HepG2 (cell line): ENCODE measurements at regions not wholly inside any gene's neighbourhood (a gene's known extent, or its start where the extent isn't known, plus 50 kb on each side); places are given as distances from the start of the nearest gene placed in this dataset.

ENCODE experiments used
- ATAC-seq: fragments of 200-7000 bp; cut with Tn5 transposase; 3 replicates; pipeline ENCODE4 v1.9.1; 2020; ENCODE audit warnings: mild to moderate bottlenecking, moderate library complexity
- BruUV-seq: library from RNA; stranded (reverse); fragments of 400-500 nt; replicated peaks from 2 replicates; lab custom pipeline; 2021; lab: Mats Ljungman, UMichigan
- CTCF ChIA-PET: fragments of 300-600 bp; formaldehyde crosslinking; extraction: SDS; loops from one replicate; lab custom pipeline; 2021; ENCODE audit warnings: low total read pairs, inconsistent platforms, low intra/inter-chr PET ratio; lab: Yijun Ruan, JAX
- POLR2A ChIA-PET: fragments of 350-600 bp; sonication (Branson Sonifier 250); formaldehyde crosslinking; loops from one replicate; lab custom pipeline; 2020; ENCODE audit warnings: antibody characterized with exemption, inconsistent platforms; lab: Yijun Ruan, JAX
- DNase-seq: peaks from one replicate; pipeline ENCODE4 v3.0.0-alpha.2; 2015; ENCODE audit warnings: low spot score
- FAIRE-seq: peaks from 3 replicates; lab custom pipeline; 2011; peaks lifted over from hg19 to GRCh38; lab: Jason Lieb, UNC
- H2AFZ ChIP-seq: one replicate; pipeline ENCODE4 v1.6.1; 2011; ENCODE audit warnings: low read length, inconsistent platforms
- H3K27ac ChIP-seq: fragments of 300-600 bp; 3 replicates; pipeline ENCODE4 v1.8.0; 2011; ENCODE audit warnings: mixed run types, mild to moderate bottlenecking, mixed read lengths, low read length, inconsistent platforms; ENCODE audit not compliant: insufficient read depth; ENCODE audit errors: extremely low read length
- H3K27me3 ChIP-seq, 2 experiments: fragments of 200-600 bp in 1 of 2; 2 replicates in 1 of 2; 3 replicates in 1 of 2; pipeline versions ENCODE4 v1.6.0 to v1.8.0; 2011; ENCODE audit warnings: low read length in 2 of 2, mild to moderate bottlenecking in 2 of 2, moderate library complexity in 2 of 2, inconsistent platforms in 1 of 2; ENCODE audit not compliant: insufficient read depth in 2 of 2, control insufficient read depth in 1 of 2
- H3K36me3 ChIP-seq, 2 experiments: fragments of 200-600 bp in 1 of 2; replicated peaks in 1 of 2; 2 replicates in 1 of 2; 3 replicates in 1 of 2; pipeline versions ENCODE4 v1.5.1 to v1.8.0; 2011; ENCODE audit warnings: low read length in 2 of 2, inconsistent platforms in 1 of 2; ENCODE audit not compliant: insufficient read depth in 2 of 2, control insufficient read depth in 1 of 2
- H3K4me1 ChIP-seq: 2 replicates; pipeline ENCODE4 v1.5.1; 2012; ENCODE audit warnings: low read length, inconsistent platforms; ENCODE audit not compliant: insufficient read depth
- H3K4me2 ChIP-seq: 2 replicates; pipeline ENCODE4 v1.6.0; 2011; ENCODE audit warnings: low read depth, low read length, inconsistent platforms
- H3K4me3 ChIP-seq, 3 experiments: fragments of 200-600 bp in 1 of 3; sonication (generic), shearing (Covaris generic) in 1 of 3; replicated peaks in 1 of 3; 2 replicates each; pipeline ENCODE4 v1.5.1; 2011 to 2016; ENCODE audit warnings: low read length in 3 of 3, inconsistent platforms in 2 of 3, low read depth in 2 of 3, mild to moderate bottlenecking in 2 of 3, control low read depth in 1 of 3, mixed read lengths in 1 of 3; ENCODE audit not compliant: insufficient read depth in 1 of 3
- H3K79me2 ChIP-seq: one replicate; pipeline ENCODE4 v1.6.1; 2011; ENCODE audit warnings: low read length, inconsistent platforms; ENCODE audit not compliant: insufficient read depth
- H3K9ac ChIP-seq: 2 replicates; pipeline ENCODE4 v1.6.0; 2011; ENCODE audit warnings: mild to moderate bottlenecking, low read depth, low read length, inconsistent platforms; ENCODE audit not compliant: insufficient read depth
- H3K9me3 ChIP-seq: 2 replicates; pipeline ENCODE4 v1.5.1; 2012; ENCODE audit warnings: mild to moderate bottlenecking, low read length
- H4K20me1 ChIP-seq: 2 replicates; pipeline ENCODE4 v1.6.0; 2011; ENCODE audit warnings: inconsistent platforms, mild to moderate bottlenecking, low read length, moderate library complexity; ENCODE audit not compliant: insufficient read depth
- BCL6 ChIP-seq: IDR thresholded peaks from 2 replicates; pipeline ENCODE4 v1.6.1; 2016; ENCODE audit warnings: missing genetic modification reagents, missing compliant biosample characterization
- HNF4A ChIP-seq: sonication (generic); formaldehyde crosslinking; IDR thresholded peaks from 2 replicates; pipeline ENCODE4 v1.4.0; 2020; ENCODE audit warnings: missing genetic modification reagents
- HNF4G ChIP-seq, 2 experiments: sonication (generic) in 1 of 2; formaldehyde crosslinking in 1 of 2; IDR thresholded peaks; 2 replicates each; pipeline versions ENCODE4 v1.4.0 to v1.6.1; 2011 to 2020; ENCODE audit warnings: borderline replicate concordance in 2 of 2, low read depth in 2 of 2, mild to moderate bottlenecking in 2 of 2, low read length in 1 of 2, missing genetic modification reagents in 1 of 2, moderate library complexity in 1 of 2
- NFE2 ChIP-seq: sonication (generic); formaldehyde crosslinking; IDR thresholded peaks from 2 replicates; pipeline ENCODE4 v1.4.0; 2020; ENCODE audit warnings: missing genetic modification reagents
- NR2F1 ChIP-seq, 2 experiments: fragments of 450-650 bp in 1 of 2; formaldehyde crosslinking in 1 of 2; IDR thresholded peaks; 2 replicates each; pipeline versions ENCODE4 v1.5.0 to v1.6.1; 2016 to 2020; ENCODE audit warnings: mild to moderate bottlenecking in 1 of 2, missing compliant biosample characterization in 1 of 2, missing genetic modification reagents in 1 of 2, moderate library complexity in 1 of 2
- PRPF4 ChIP-seq: fragments of 200-400 bp; formaldehyde crosslinking; IDR thresholded peaks from 2 replicates; pipeline ENCODE4 v1.6.1; 2016; ENCODE audit warnings: low read length, low read depth; ENCODE audit not compliant: poor library complexity, severe bottlenecking
- ZBTB21 ChIP-seq: sonication (generic); formaldehyde crosslinking; IDR thresholded peaks from 2 replicates; pipeline ENCODE4 v1.4.0; 2020; ENCODE audit warnings: missing genetic modification reagents
- ZBTB38 ChIP-seq: sonication (generic); formaldehyde crosslinking; IDR thresholded peaks from 2 replicates; pipeline ENCODE4 v1.5.1; 2020; ENCODE audit warnings: mild to moderate bottlenecking, missing genetic modification reagents
- ZNF263 ChIP-seq: sonication (generic); formaldehyde crosslinking; IDR thresholded peaks from 2 replicates; pipeline ENCODE4 v1.4.0; 2020; ENCODE audit warnings: missing genetic modification reagents
- ZNF660 ChIP-seq: sonication (generic); formaldehyde crosslinking; IDR thresholded peaks from 2 replicates; pipeline ENCODE4 v1.5.1; 2020; ENCODE audit warnings: mild to moderate bottlenecking, low read depth, missing genetic modification reagents, borderline replicate concordance
- ZNF737 ChIP-seq: sonication (generic); formaldehyde crosslinking; IDR thresholded peaks from 2 replicates; pipeline ENCODE4 v1.5.0; 2020; ENCODE audit warnings: missing genetic modification reagents, mild to moderate bottlenecking, borderline replicate concordance
- ZNF839 ChIP-seq: sonication (generic); formaldehyde crosslinking; IDR thresholded peaks from 2 replicates; pipeline ENCODE4 v1.4.0; 2020; ENCODE audit warnings: missing genetic modification reagents, mild to moderate bottlenecking, borderline replicate concordance
- WGBS: methylation state at CpG from one replicate; pipeline ENCODE4 v1.1.6; 2017; ENCODE audit warnings: low lambda C conversion rate; 5-methylcytosine and 5-hydroxymethylcytosine counted together
- in situ Hi-C: cut with HindIII; loops from 2 replicates; pipeline ENCODE4 v1.10.0; 2017; ENCODE audit warnings: low pct_unique_long_range_greater_than_20kb; ENCODE audit not compliant: extremely low pct_ligation_motif_present
- intact Hi-C: fragments of 100-400 bp; cut with micrococcal nuclease; formaldehyde crosslinking; loops from one replicate; pipeline ENCODE4 v1.10.0; 2022; ENCODE audit not compliant: unreplicated experiment

- no peak for TF ChIP-seq ZBTB38 (CRISPR knock-in tag)
- no peak for TF ChIP-seq ZNF839
Measured at GRCh38 chr3:158961911-158962310, 160.1 kb downstream of the MFSD1 start (continued).

- in situ Hi-C loops (no loop called here), intact Hi-C loops (no loop called here)
- ATAC-seq (no peak), DNase-seq (no peak), FAIRE-seq (no peak)
- H3K27ac ChIP-seq, result no peak overlapping the region
- H2AFZ ChIP-seq, result no peak overlapping the region
- no peak overlapping the region for H3K9ac ChIP-seq
- no peaks in the 10 kb centered on the region for H3K4me1 ChIP-seq
- H3K79me2 ChIP-seq, result no peaks in the 10 kb centered on the region
- H3K9me3 ChIP-seq, result no peaks in the 10 kb centered on the region
- POLR2A ChIA-PET, result no interaction called here
- H4K20me1 ChIP-seq, result no peaks in the 10 kb centered on the region
- H3K4me2 ChIP-seq, result no peak overlapping the region
- TF ChIP-seq NR2F1 (CRISPR knock-in tag; IDR thresholded peaks at IDR 0.05), result no peak
- TF ChIP-seq HNF4A (CRISPR knock-in tag), result no peak
- TF ChIP-seq BCL6 (CRISPR knock-in tag), result no peak
- TF ChIP-seq HNF4G (IDR thresholded peaks at IDR 0.05; ENCODE audit: borderline replicate concordance, low read depth, low read length), result no peak
- no peak for TF ChIP-seq HNF4G (CRISPR knock-in tag; IDR thresholded peaks at IDR 0.05; ENCODE audit: borderline replicate concordance, low read depth)
- TF ChIP-seq ZNF737, result no peak
- no peak for TF ChIP-seq ZBTB21 (CRISPR knock-in tag)
- no peak for TF ChIP-seq PRPF4
- TF ChIP-seq NFE2 (CRISPR knock-in tag), result no peak
- no peak for TF ChIP-seq ZNF660 (CRISPR knock-in tag)
- no peak for TF ChIP-seq ZNF263 (CRISPR knock-in tag)
- 2% methylated on average over 2 of the region's 2 CpGs for WGBS
- H3K36me3 ChIP-seq, result no peaks in the 10 kb centered on the region
- no peak overlapping the region for H3K4me3 ChIP-seq
- CTCF ChIA-PET, result no interaction called here
- H3K27me3 ChIP-seq, result no peaks in the 10 kb centered on the region
- BruUV-seq, result no TSS peak
Measured at GRCh38 chr3:158970006-158970405, 168.2 kb downstream of the MFSD1 start.
